ENCODE measurements at regions not wholly inside any gene's neighbourhood (a gene's known extent, or its start where the extent isn't known, plus 50 kb on each side); places are given as distances from the start of the nearest gene placed in this dataset.
"Not testable (repeated sequence)": the region's sequence is repeated elsewhere in the genome, so short reads cannot be mapped to it uniquely, and the experiment has no call there.

DNA sequence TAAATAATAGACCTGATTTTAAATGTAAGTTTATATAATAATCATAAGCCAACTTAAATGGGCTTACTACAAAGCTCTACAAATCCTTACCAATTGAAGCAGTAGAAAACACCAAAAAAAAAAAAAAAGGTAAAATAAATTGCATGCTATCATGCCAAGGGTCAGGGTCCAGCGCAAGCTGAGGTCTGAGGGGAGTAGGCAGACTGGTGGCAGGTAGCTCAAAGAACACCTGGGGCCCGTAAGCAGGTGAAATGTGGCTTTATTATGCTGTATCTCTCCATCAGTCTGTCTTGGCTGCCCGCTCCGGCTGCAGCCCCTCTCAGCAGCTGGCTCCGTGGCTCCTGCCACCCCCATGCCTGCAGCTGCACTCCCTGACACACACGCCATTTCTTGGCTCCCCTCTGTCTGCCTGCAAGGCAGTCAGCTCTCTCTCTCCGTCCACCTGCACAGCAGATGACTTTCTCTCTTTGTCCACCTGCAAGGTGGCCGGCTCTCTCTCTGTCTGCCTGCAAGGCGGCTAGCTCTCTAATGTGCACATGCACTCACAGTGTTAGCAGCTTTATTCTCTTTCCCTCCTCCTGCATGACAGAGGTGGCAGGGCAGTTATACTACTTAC, 209.4 kb upstream of the UGT8 start:
- POLR2A ChIA-PET = no interaction called here
- no peak for DNase-seq
- no peaks in the 10 kb centered on the region for H3K4me1 Mint-ChIP-seq
- CTCF ChIA-PET = no interaction called here
- peaks cover 6% of the 10 kb centered on the region for H3K27me3 Mint-ChIP-seq
- no peaks in the 10 kb centered on the region for H3K9me3 Mint-ChIP-seq
- H3K36me3 Mint-ChIP-seq (ENCODE audit: low read depth) = no peaks in the 10 kb centered on the region
- H3K4me3 Mint-ChIP-seq = no peak overlapping the region
- no peak overlapping the region for H3K27ac Mint-ChIP-seq

- Mint-ChIP-seq H3K4me1 (no peaks in the 10 kb centered on the region), H3K9me3 (no peaks in the 10 kb centered on the region), H3K4me3 (no peak overlapping the region), H3K27ac (no peak overlapping the region), H3K27me3 (peaks cover 6% of the 10 kb centered on the region), H3K36me3 (ENCODE audit: low read depth) (no peaks in the 10 kb centered on the region)
- ChIA-PET CTCF (no interaction called here), POLR2A (no interaction called here)
- DNase-seq = no peak
These were observed 205.1 kb upstream of the UGT8 start for GRCh38 chr4:114393295-114394038.

DNA sequence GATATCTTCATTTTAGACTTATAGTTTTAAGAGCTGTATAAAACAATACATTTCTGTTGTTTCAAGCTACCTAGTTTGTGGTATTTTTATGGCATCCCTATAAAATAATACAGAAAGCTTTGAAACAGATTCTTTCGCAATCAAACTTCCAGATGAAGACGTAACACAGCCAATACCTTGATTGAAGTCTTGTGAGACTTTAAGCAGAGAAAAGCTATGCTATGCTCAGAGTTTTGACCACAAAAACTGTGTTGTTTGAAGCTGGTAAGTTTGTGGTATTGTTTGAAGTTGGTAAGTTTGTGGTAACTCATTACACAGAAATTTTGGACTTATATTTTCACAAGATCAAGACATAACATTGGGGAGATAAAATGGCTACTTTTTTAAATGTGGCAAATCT, 201.8 kb upstream of the UGT8 start:
- H3K36me3 Mint-ChIP-seq (ENCODE audit: low read depth) = no peaks in the 10 kb centered on the region
- no peak overlapping the region for H3K27ac Mint-ChIP-seq
- DNase-seq = no peak
- H3K4me3 Mint-ChIP-seq = no peak overlapping the region
- ChIA-PET POLR2A (no interaction called here), CTCF (interaction anchor here (1.0 kb wide), 1 partner anchor 140 kb away, joined by 3 read pairs; no protein-coding TSS in a partner anchor)
- peaks cover 2% of the 10 kb centered on the region for H3K4me1 Mint-ChIP-seq
- peaks cover 4% of the 10 kb centered on the region for H3K27me3 Mint-ChIP-seq
- H3K9me3 Mint-ChIP-seq = no peaks in the 10 kb centered on the region

- Mint-ChIP-seq H3K27me3 (no peaks in the 10 kb centered on the region), H3K36me3 (ENCODE audit: low read depth) (no peaks in the 10 kb centered on the region), H3K27ac (no peak overlapping the region), H3K4me1 (peaks cover 2% of the 10 kb centered on the region), H3K4me3 (no peak overlapping the region), H3K9me3 (no peaks in the 10 kb centered on the region)
- ChIA-PET POLR2A (interaction anchor here (0.6 kb wide), 1 partner anchor 12 kb away, joined by 3 read pairs; no protein-coding TSS in a partner anchor), CTCF (no interaction called here)
- no peak for DNase-seq
These were observed 200.2 kb upstream of the UGT8 start for GRCh38 chr4:114398410-114398809.

- no peaks in the 10 kb centered on the region for H3K27me3 Mint-ChIP-seq
- H3K4me3 Mint-ChIP-seq = no peak overlapping the region
- H3K36me3 Mint-ChIP-seq (ENCODE audit: low read depth) = no peaks in the 10 kb centered on the region
- ChIA-PET CTCF (no interaction called here), POLR2A (no interaction called here)
- DNase-seq = no peak
- no peaks in the 10 kb centered on the region for H3K9me3 Mint-ChIP-seq
- no peak overlapping the region for H3K27ac Mint-ChIP-seq
- H3K4me1 Mint-ChIP-seq = peaks cover 2% of the 10 kb centered on the region
These were observed 199.5 kb upstream of the UGT8 start for GRCh38 chr4:114399105-114399504.

- DNase-seq = no peak
- POLR2A ChIA-PET = no interaction called here
- no peak overlapping the region for H3K27ac Mint-ChIP-seq
These were observed 198.1 kb upstream of the UGT8 start for GRCh38 chr4:114400531-114400930.

DNA sequence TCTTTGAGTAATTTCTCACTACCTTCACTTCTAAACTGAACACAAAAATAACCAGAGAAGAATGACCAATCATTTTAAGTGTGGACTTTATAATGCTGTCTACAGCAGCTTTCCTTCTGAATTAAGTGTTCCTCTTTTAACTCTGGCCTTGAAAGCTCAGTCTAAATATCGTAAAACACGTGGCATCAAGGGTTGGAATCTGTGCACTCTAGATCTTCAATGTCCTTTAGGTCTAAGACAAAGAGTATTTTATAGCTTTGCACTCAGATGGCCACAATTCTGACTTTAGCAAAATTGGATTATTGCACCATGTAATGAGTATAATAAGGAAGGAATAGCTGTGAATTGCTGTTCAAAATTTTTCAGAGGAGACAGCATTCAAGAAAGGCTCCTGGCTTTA, 197.1 kb upstream of the UGT8 start:
- no peak overlapping the region for H3K27ac Mint-ChIP-seq
- no peaks in the 10 kb centered on the region for H3K36me3 Mint-ChIP-seq (ENCODE audit: low read depth)
- peaks cover 2% of the 10 kb centered on the region for H3K9me3 Mint-ChIP-seq
- no peaks in the 10 kb centered on the region for H3K27me3 Mint-ChIP-seq
- no peak for DNase-seq
- ChIA-PET POLR2A (no interaction called here), CTCF (no interaction called here)
- H3K4me1 Mint-ChIP-seq = peaks cover 2% of the 10 kb centered on the region
- H3K4me3 Mint-ChIP-seq = no peak overlapping the region

More at GRCh38 chr4:114400531-114400930, 198.1 kb upstream of the UGT8 start:
- Mint-ChIP-seq H3K4me3 (no peak overlapping the region), H3K27me3 (no peaks in the 10 kb centered on the region), H3K36me3 (ENCODE audit: low read depth) (no peaks in the 10 kb centered on the region), H3K4me1 (peaks cover 2% of the 10 kb centered on the region), H3K9me3 (peaks cover 2% of the 10 kb centered on the region)
- CTCF ChIA-PET = no interaction called here

DNA sequence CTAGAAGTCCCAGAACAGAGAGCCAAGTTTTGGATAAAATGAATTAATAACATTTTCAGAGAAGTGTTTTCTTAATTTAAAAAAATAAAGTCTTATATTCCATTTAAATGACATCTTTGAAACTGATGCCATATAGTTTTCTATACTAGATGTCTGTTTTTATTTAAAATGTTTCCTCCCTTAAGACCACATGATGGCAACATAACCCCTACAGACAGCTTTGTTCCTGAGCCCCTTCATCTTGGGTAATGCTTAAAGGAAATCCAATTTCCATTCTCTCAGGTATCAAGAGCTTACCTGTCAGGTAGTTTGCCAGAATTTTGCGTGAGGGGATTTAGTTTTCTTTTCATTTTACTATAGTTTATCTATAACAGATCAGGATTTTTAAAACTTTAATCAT, 181.4 kb upstream of the UGT8 start:
- DNase-seq = no peak
- ChIA-PET POLR2A (no interaction called here), CTCF (no interaction called here)
- no peaks in the 10 kb centered on the region for H3K9me3 Mint-ChIP-seq
- H3K36me3 Mint-ChIP-seq (ENCODE audit: low read depth) = no peaks in the 10 kb centered on the region
- no peaks in the 10 kb centered on the region for H3K27me3 Mint-ChIP-seq
- no peaks in the 10 kb centered on the region for H3K4me1 Mint-ChIP-seq
- no peak overlapping the region for H3K4me3 Mint-ChIP-seq
- no peak overlapping the region for H3K27ac Mint-ChIP-seq

- H3K27me3 Mint-ChIP-seq = peaks cover 3% of the 10 kb centered on the region
- POLR2A ChIA-PET = no interaction called here
- no peak overlapping the region for H3K4me3 Mint-ChIP-seq
- H3K36me3 Mint-ChIP-seq (ENCODE audit: low read depth) = no peaks in the 10 kb centered on the region
- CTCF ChIA-PET = no interaction called here
- no peaks in the 10 kb centered on the region for H3K4me1 Mint-ChIP-seq
- no peak overlapping the region for H3K27ac Mint-ChIP-seq
- no peaks in the 10 kb centered on the region for H3K9me3 Mint-ChIP-seq
- DNase-seq = no peak
These were observed 178.5 kb upstream of the UGT8 start for GRCh38 chr4:114420069-114420468.

DNA sequence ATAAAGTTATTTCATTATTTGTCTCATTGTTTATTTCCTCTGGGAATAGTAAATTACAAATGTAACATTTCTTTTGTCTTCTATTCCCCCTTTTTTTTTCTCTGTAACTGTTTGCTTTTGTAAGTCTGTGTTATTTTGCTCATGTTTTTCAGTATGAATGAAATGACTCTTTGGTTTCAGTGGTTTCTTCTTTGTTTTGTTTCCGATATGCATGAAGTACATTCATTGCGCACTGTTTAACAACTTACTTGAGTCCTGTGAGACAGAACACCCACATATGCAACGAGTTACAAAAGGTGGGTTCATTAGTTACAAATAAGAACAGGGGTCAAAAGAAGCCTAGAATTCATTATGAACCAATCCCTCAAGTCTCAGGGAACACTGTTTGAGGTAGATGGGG, 175.0 kb upstream of the UGT8 start:
- CTCF ChIA-PET = no interaction called here
- Mint-ChIP-seq H3K27ac (no peak overlapping the region), H3K27me3 (peaks cover 3% of the 10 kb centered on the region), H3K9me3 (no peaks in the 10 kb centered on the region), H3K36me3 (ENCODE audit: low read depth) (no peaks in the 10 kb centered on the region), H3K4me3 (no peak overlapping the region), H3K4me1 (no peaks in the 10 kb centered on the region)
- POLR2A ChIA-PET = no interaction called here
- no peak for DNase-seq

DNA sequence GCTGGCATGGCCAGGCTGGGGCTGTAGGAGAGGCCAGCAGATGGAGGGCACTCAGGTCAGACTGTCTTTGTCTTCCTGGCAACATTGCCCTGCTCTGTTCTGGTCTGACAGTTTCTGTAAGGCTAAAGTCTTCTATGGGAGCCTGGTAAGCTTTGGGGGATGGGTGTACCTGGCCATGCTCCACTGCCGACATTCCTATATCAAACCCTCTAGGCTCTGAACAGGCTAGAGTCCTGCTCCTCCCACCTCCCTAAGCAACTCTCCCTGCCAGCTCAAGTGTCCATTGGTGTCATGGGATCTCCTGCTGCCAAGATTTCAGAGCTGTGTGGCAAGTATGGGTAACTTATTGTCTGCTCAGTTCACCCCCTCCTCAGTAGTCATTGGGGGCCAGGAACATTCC, 163.5 kb upstream of the UGT8 start:
- H3K27ac Mint-ChIP-seq = no peak overlapping the region
- ChIA-PET POLR2A (no interaction called here), CTCF (no interaction called here)

GRCh38 chr4:114442856-114443255, 155.8 kb upstream of the UGT8 start:
- Mint-ChIP-seq H3K27me3 (peaks cover 2% of the 10 kb centered on the region), H3K9me3 (no peaks in the 10 kb centered on the region), H3K4me3 (no peak overlapping the region), H3K36me3 (ENCODE audit: low read depth) (no peaks in the 10 kb centered on the region), H3K27ac (no peak overlapping the region), H3K4me1 (no peaks in the 10 kb centered on the region)
- POLR2A ChIA-PET = no interaction called here
- no peak for DNase-seq
- CTCF ChIA-PET = no interaction called here

More for the DNA sequence above, 163.5 kb upstream of the UGT8 start:
- no peak for DNase-seq
- no peaks in the 10 kb centered on the region for H3K9me3 Mint-ChIP-seq
- H3K4me1 Mint-ChIP-seq = no peaks in the 10 kb centered on the region
- no peaks in the 10 kb centered on the region for H3K27me3 Mint-ChIP-seq
- no peaks in the 10 kb centered on the region for H3K36me3 Mint-ChIP-seq (ENCODE audit: low read depth)
- H3K4me3 Mint-ChIP-seq = no peak overlapping the region

GRCh38 chr4:114444211-114444610, 154.4 kb upstream of the UGT8 start:
- Mint-ChIP-seq H3K9me3 (no peaks in the 10 kb centered on the region), H3K4me1 (no peaks in the 10 kb centered on the region), H3K27ac (no peak overlapping the region), H3K27me3 (peaks cover 2% of the 10 kb centered on the region), H3K4me3 (no peak overlapping the region), H3K36me3 (ENCODE audit: low read depth) (no peaks in the 10 kb centered on the region)
- CTCF ChIA-PET = interaction anchor here (0.5 kb wide), 1 partner anchor 18 kb away, joined by 3 read pairs; no protein-coding TSS in a partner anchor
- DNase-seq = no peak
- POLR2A ChIA-PET = no interaction called here

DNA sequence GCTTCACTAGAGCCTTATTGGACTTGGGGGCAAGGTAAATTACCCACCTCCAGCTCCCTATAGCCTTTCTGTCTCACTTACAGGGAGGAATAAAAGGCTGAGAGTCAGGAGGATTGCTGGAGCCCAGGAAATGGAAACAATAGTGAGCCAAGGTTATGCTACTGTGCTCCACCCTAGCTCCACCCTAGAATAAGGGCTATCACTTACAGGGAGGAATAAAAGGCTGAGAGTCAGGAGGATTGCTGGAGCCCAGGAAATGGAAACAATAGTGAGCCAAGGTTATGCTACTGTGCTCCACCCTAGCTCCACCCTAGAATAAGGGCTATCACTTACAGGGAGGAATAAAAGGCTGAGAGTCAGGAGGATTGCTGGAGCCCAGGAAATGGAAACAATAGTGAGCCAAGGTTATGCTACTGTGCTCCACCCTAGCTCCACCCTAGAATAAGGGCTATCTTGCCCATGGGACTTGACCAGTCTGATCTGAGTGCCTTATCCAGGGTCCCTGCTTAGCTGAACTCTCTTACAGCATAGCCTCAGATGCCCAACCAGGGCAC, 150.6 kb upstream of the UGT8 start:
- H3K9me3 Mint-ChIP-seq; H3K36me3 Mint-ChIP-seq (ENCODE audit: low read depth); POLR2A ChIA-PET; H3K4me3 Mint-ChIP-seq; H3K27ac Mint-ChIP-seq; H3K4me1 Mint-ChIP-seq; DNase-seq; H3K27me3 Mint-ChIP-seq: not testable (repeated sequence)
- CTCF ChIA-PET = interaction anchor here (0.7 kb wide), 1 partner anchor 105 kb away, joined by 4 read pairs; no protein-coding TSS in a partner anchor

All from activated CD4-positive, alpha-beta T cell treated with anti-CD3 and anti-CD28 coated beads, Interleukin-2, amount 10 ng/mL, durations not matched to agents 7 days and 5 days (primary cell).